ENCODE measurements at regions not wholly inside any gene's neighbourhood (a gene's known extent, or its start where the extent isn't known, plus 50 kb on each side); places are given as distances from the start of the nearest gene placed in this dataset.

DNA sequence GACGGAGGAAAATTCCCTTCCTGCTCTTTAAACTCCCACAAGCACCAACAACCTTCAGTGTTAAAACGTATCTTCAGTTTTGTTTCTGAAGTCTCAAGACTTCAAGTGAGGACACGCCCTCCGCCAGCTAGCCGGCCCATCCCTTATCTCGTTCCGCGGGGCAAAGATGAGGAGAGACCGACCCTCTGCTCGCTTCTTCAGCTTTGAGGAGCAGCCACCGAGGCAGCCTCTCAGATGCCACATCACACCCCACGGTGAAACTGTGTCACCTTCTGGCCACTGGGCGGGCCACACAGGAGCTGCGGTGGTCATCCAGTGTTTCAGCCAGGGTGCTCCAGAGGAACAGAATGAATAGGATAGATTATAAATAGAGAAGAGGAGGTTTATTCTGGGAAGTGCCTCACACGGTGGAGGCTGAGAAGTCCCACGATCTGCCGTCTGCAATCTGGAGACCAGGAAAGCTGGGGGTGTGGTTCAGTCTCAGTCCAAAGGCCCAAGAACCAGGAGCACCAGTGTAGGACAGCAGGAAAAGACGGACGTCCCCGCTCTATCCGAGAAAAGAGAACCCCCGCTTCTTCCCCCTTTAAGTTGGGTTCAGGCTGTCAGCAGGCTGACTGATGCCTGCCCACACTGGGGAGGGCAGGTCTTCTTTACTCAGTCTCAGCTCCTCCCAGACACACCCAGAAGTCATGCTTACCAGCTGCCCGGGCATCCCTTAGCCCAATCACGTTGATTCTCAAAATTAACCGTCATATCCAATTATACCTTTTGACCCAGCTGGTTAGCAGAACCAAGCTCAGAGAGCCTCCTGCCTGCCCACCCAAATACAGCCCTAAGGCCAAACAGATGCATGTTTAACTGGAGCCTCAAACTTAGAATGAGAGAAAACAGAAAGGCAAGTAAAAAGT is 399.7 kb upstream of the ID2 start:
- no peak for TF ChIP-seq SMAD3 (CRISPR knock-in tag; conservative IDR thresholded peaks at IDR 0.05)
- TF ChIP-seq EZH2 (IDR thresholded peaks at IDR 0.05; ENCODE audit: borderline replicate concordance, low read depth, low read length): no peak
- TF ChIP-seq, protein P1, sequence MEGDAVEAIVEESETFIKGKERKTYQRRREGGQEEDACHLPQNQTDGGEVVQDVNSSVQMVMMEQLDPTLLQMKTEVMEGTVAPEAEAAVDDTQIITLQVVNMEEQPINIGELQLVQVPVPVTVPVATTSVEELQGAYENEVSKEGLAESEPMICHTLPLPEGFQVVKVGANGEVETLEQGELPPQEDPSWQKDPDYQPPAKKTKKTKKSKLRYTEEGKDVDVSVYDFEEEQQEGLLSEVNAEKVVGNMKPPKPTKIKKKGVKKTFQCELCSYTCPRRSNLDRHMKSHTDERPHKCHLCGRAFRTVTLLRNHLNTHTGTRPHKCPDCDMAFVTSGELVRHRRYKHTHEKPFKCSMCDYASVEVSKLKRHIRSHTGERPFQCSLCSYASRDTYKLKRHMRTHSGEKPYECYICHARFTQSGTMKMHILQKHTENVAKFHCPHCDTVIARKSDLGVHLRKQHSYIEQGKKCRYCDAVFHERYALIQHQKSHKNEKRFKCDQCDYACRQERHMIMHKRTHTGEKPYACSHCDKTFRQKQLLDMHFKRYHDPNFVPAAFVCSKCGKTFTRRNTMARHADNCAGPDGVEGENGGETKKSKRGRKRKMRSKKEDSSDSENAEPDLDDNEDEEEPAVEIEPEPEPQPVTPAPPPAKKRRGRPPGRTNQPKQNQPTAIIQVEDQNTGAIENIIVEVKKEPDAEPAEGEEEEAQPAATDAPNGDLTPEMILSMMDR (IDR thresholded peaks at IDR 0.05 in 2 of 3, conservative IDR thresholded peaks at IDR 0.05 in 1 of 3; ENCODE audit: insufficient read depth in 2 of 3, low read depth in 1 of 3, low read length in 3 of 3): no peak
- no peak for TF ChIP-seq ETS1 (conservative IDR thresholded peaks at IDR 0.05; ENCODE audit: control insufficient read depth, low read depth, low read length)
- TF ChIP-seq SMC3 (conservative IDR thresholded peaks at IDR 0.05; ENCODE audit: insufficient read depth, low read depth, low read length): no peak
- TF ChIP-seq ETV5 (CRISPR knock-in tag; IDR thresholded peaks at IDR 0.05; ENCODE audit: low read depth): no peak
- no peak for TF ChIP-seq ZC3H4 (CRISPR knock-in tag; IDR thresholded peaks at IDR 0.05; ENCODE audit: borderline replicate concordance)

Data from K562 (cell line).